ENCODE measurements at regions not wholly inside any gene's neighbourhood (a gene's known extent, or its start where the extent isn't known, plus 50 kb on each side); places are given as distances from the start of the nearest gene placed in this dataset.

- Histone ChIP-seq H2AFZ (ENCODE audit: insufficient read depth, low read depth, low read length, poor library complexity, severe bottlenecking) (no peak overlapping the region), H3K36me3 (replicated peaks in 1 of 2; ENCODE audit: control insufficient read depth in 1 of 2, insufficient read depth in 2 of 2, low read length in 2 of 2) (no peaks in the 10 kb centered on the region), H4K20me1 (ENCODE audit: insufficient read depth, low read length) (no peaks in the 10 kb centered on the region), H3K27me3 (ENCODE audit: control insufficient read depth in 2 of 2, insufficient read depth in 2 of 2, low read length in 2 of 2) (no peaks in the 10 kb centered on the region), H3K79me2 (ENCODE audit: insufficient read depth, low read length) (no peaks in the 10 kb centered on the region), H3K9me3 (replicated peaks in 1 of 2; ENCODE audit: control insufficient read depth in 1 of 2, insufficient read depth in 1 of 2, low read length in 2 of 2) (no peaks in the 10 kb centered on the region), H3K27ac (ENCODE audit: low read depth in 1 of 2, low read length in 2 of 2) (no peak overlapping the region), H3K4me3 (replicated peaks in 1 of 3; ENCODE audit: low read depth in 2 of 3, low read length in 3 of 3) (no peak overlapping the region), H3K9ac (ENCODE audit: insufficient read depth, low read length, poor library complexity, severe bottlenecking) (no peak overlapping the region), H3K4me2 (replicated peaks; ENCODE audit: extremely low read depth, low read length, poor library complexity, severe bottlenecking) (no peak overlapping the region), H3K4me1 (ENCODE audit: control insufficient read depth in 1 of 2, insufficient read depth in 2 of 2, low read length in 2 of 2) (no peaks in the 10 kb centered on the region)
- H3K27me3 Mint-ChIP-seq (ENCODE audit: low read depth in 3 of 3): no peaks in the 10 kb centered on the region
- H3K9me3 Mint-ChIP-seq: peaks cover 0 to 5% (median 1%) of the 10 kb centered on the region in 7 donors
- no peak for TF ChIP-seq CTCF (IDR thresholded peaks at IDR 0.05)
- H3K36me3 Mint-ChIP-seq: no peaks in the 10 kb centered on the region
- no peaks in the 10 kb centered on the region for H3K4me1 Mint-ChIP-seq
- no peak overlapping the region for H3K4me3 Mint-ChIP-seq
- no CpG with 5 or more reads among the region's 4 CpGs for WGBS (ENCODE audit: insufficient coverage)
- no peak overlapping the region for H3K27ac Mint-ChIP-seq
- intact Hi-C loops (cut with micrococcal nuclease): no loop called here
- DNase-seq: no peak
Observed at GRCh38 chr3:163946785-163947184, 1131.5 kb downstream of the SI start.

- WGBS (ENCODE audit: insufficient coverage): no CpG with 5 or more reads among the region's 1 CpG
- intact Hi-C loops (cut with micrococcal nuclease): no loop called here
Observed at GRCh38 chr3:163943664-163944063, 1134.6 kb downstream of the SI start.

More at GRCh38 chr3:163943664-163944063, 1134.6 kb downstream of the SI start:
- Mint-ChIP-seq H3K36me3 (no peaks in the 10 kb centered on the region), H3K9me3 (peaks cover 0 to 5% (median 3%) of the 10 kb centered on the region in 7 donors), H3K4me1 (no peaks in the 10 kb centered on the region), H3K4me3 (no peak overlapping the region), H3K27ac (no peak overlapping the region), H3K27me3 (ENCODE audit: low read depth in 3 of 3) (no peaks in the 10 kb centered on the region)
- H2AFZ ChIP-seq (ENCODE audit: insufficient read depth, low read depth, low read length, poor library complexity, severe bottlenecking): no peak overlapping the region
- no peaks in the 10 kb centered on the region for H3K27me3 ChIP-seq (ENCODE audit: control insufficient read depth in 2 of 2, insufficient read depth in 2 of 2, low read length in 2 of 2)
- H3K9me3 ChIP-seq (replicated peaks in 1 of 2; ENCODE audit: control insufficient read depth in 1 of 2, insufficient read depth in 1 of 2, low read length in 2 of 2): no peaks in the 10 kb centered on the region
- H4K20me1 ChIP-seq (ENCODE audit: insufficient read depth, low read length): no peaks in the 10 kb centered on the region
- no peak overlapping the region for H3K27ac ChIP-seq (ENCODE audit: low read depth in 1 of 2, low read length in 2 of 2)
- H3K79me2 ChIP-seq (ENCODE audit: insufficient read depth, low read length): no peaks in the 10 kb centered on the region
- no peak overlapping the region for H3K4me3 ChIP-seq (replicated peaks in 1 of 3; ENCODE audit: low read depth in 2 of 3, low read length in 3 of 3)
- no peaks in the 10 kb centered on the region for H3K36me3 ChIP-seq (replicated peaks in 1 of 2; ENCODE audit: control insufficient read depth in 1 of 2, insufficient read depth in 2 of 2, low read length in 2 of 2)
- TF ChIP-seq CTCF (IDR thresholded peaks at IDR 0.05): no peak
- no peak for DNase-seq
- H3K4me2 ChIP-seq (replicated peaks; ENCODE audit: extremely low read depth, low read length, poor library complexity, severe bottlenecking): no peak overlapping the region
- H3K4me1 ChIP-seq (ENCODE audit: control insufficient read depth in 1 of 2, insufficient read depth in 2 of 2, low read length in 2 of 2): no peaks in the 10 kb centered on the region
- H3K9ac ChIP-seq (ENCODE audit: insufficient read depth, low read length, poor library complexity, severe bottlenecking): no peak overlapping the region

Measured in CD14-positive monocyte (primary cell).